ENCODE measurements at regions not wholly inside any gene's neighbourhood (a gene's known extent, or its start where the extent isn't known, plus 50 kb on each side); places are given as distances from the start of the nearest gene placed in this dataset.
A peak's percentile ranks its signal among the peaks of the same experiment; 100 is the strongest.

DNA sequence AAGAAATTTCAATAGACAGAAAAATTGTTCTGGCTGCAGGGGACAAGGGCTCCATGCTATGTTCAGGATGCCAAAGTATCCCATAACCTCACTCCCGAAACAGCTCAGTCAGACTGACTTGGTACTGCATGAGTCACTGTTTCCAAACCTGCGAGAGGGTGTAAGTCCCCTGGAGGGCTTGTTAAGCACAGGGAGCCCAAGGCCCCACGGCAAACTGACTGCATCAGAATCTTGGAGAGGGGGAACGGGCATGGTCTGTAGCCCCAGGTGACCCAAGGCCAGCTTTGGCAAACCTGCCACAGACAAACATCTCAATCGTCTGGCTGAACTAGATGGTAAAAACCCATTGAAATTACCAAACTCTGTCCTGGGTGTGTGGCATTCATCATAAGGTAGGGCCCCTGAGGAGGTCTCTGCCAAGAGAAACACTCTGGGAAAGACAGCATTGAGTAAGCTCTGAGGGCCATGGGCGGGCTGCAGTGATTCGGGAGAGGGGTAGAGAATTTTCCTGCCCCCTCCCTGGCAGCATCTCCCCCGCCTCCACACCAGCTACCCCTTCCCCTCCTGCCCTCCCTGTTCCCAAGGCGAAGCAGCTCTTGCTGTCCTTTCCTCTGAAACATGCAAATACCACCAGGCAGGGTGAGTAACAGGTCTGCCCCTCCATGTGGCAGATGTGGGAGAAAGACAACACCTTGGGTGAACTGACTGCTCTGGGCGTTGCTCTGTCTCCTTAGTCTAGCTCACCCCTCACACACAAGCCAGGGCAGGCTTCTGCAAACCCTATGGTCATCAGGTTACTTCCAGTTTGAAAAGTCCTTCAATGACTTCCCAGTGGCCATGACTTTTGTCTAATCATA lies 274.7 kb upstream of the SIX2 start:
- peaks cover 5% of the 10 kb centered on the region for H3K27me3 ChIP-seq (replicated peaks; ENCODE audit: control insufficient read depth, insufficient read depth, low read length)
- H3K9me3 ChIP-seq (ENCODE audit: control insufficient read depth, low read length) = peaks cover 3% of the 10 kb centered on the region
- H3K4me3 ChIP-seq (ENCODE audit: low read length) = no peak overlapping the region
- no peaks in the 10 kb centered on the region for H3K36me3 ChIP-seq (ENCODE audit: control insufficient read depth, insufficient read depth, low read length, severe bottlenecking)
- no peak overlapping the region for H3K9ac ChIP-seq (ENCODE audit: low read length)
- H3K4me1 ChIP-seq (ENCODE audit: control insufficient read depth, insufficient read depth, low read length) = no peaks in the 10 kb centered on the region
- DNase-seq (ENCODE audit: low read depth) = peak; percentile 90

DNA sequence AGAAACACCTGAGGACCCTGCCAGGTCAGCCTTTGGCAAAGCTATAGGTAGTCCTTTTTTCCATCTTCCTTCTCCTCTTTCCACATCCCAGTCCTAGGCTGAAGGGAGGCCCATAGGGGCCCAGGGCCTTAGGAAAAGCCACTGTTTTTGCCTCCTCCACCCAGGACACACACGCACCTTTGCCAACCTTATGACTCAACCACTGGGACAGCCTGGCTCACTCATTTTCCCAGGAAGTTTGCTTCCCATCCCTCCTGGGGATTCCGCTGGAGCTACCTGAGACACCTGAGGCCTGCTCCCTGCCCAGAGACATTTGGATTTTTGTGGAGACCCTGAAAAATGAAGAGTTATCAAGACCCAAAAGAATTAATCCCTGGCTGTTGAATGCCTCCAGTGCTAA lies 273.4 kb upstream of the SIX2 start:
- peaks cover 5% of the 10 kb centered on the region for H3K27me3 ChIP-seq (replicated peaks; ENCODE audit: control insufficient read depth, insufficient read depth, low read length)
- DNase-seq (ENCODE audit: low read depth) = no peak
- no peak overlapping the region for H3K4me3 ChIP-seq (ENCODE audit: low read length)
- H3K9me3 ChIP-seq (ENCODE audit: control insufficient read depth, low read length) = peaks cover 3% of the 10 kb centered on the region
- H3K36me3 ChIP-seq (ENCODE audit: control insufficient read depth, insufficient read depth, low read length, severe bottlenecking) = no peaks in the 10 kb centered on the region
- no peak overlapping the region for H3K9ac ChIP-seq (ENCODE audit: low read length)
- H3K4me1 ChIP-seq (ENCODE audit: control insufficient read depth, insufficient read depth, low read length) = no peaks in the 10 kb centered on the region

DNA sequence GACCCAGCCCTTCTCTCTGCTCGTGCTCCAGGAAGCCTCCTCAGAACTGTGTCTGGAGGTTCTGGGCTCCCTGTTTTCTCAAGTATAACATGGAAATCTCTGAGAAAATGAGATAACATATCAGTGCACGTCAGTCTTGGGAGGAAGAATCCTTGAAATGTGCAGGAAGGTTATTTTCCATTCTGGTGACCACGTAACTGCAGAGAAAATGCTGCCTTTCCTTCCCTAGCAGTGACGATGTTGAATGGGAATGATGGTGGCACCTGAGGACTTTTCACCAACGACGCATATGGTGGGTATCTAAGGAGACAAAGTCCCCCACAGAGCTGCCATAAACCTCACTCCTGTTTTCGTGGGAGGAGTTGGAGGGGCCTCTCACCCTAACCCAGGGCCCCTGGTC lies 272.1 kb upstream of the SIX2 start:
- Histone ChIP-seq H3K4me3 (ENCODE audit: low read length) (no peak overlapping the region), H3K9ac (ENCODE audit: low read length) (no peak overlapping the region), H3K9me3 (ENCODE audit: control insufficient read depth, low read length) (peaks cover 3% of the 10 kb centered on the region), H3K4me1 (ENCODE audit: control insufficient read depth, insufficient read depth, low read length) (no peaks in the 10 kb centered on the region), H3K27me3 (replicated peaks; ENCODE audit: control insufficient read depth, insufficient read depth, low read length) (peaks cover 5% of the 10 kb centered on the region), H3K36me3 (ENCODE audit: control insufficient read depth, insufficient read depth, low read length, severe bottlenecking) (no peaks in the 10 kb centered on the region)
- DNase-seq (ENCODE audit: low read depth) = no peak

DNA sequence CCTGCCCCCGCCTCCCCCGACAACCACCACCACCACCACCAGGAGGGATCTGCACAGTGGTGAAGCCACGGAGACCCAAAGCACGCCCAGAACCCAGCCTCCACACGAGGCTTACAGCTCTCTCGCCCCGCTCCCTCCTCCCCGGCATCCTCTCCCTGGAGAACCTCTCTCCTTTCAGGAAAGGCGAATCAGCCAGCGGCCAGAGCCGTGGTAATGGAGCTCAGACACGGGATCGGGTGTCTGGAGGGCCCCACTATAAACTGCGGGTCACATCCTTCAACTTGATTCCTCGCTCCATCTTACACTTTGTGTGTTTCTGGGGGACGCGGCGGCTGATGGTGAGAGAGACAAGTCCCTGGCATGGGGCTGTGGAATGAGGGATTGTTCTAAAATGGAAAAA lies 271.5 kb upstream of the SIX2 start:
- Histone ChIP-seq H3K9ac (ENCODE audit: low read length) (no peak overlapping the region), H3K27me3 (replicated peaks; ENCODE audit: control insufficient read depth, insufficient read depth, low read length) (peaks cover 5% of the 10 kb centered on the region), H3K36me3 (ENCODE audit: control insufficient read depth, insufficient read depth, low read length, severe bottlenecking) (no peaks in the 10 kb centered on the region), H3K4me3 (ENCODE audit: low read length) (no peak overlapping the region), H3K4me1 (ENCODE audit: control insufficient read depth, insufficient read depth, low read length) (no peaks in the 10 kb centered on the region), H3K9me3 (ENCODE audit: control insufficient read depth, low read length) (peaks cover 3% of the 10 kb centered on the region)
- no peak for DNase-seq (ENCODE audit: low read depth)

DNA sequence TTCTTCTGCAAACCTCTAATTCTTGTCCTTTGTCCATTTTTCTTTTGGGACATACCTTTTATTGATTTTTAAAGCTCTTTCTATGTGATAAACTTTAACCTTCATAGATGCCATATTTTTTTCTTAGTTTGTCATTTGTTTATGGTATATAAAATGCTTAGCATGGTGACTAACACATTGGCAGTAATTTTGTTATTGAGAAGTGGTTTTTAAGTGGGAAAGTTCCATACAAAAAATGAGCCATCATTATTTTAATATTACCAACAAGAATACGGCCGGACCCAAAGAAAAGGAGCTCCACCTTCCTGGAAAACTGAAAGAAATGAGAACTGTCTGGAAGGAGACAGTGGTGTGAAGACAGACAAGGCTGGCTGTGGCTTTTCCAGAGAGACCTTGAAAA lies 270.1 kb upstream of the SIX2 start:
- H3K4me3 ChIP-seq (ENCODE audit: low read length) = no peak overlapping the region
- no peaks in the 10 kb centered on the region for H3K9me3 ChIP-seq (ENCODE audit: control insufficient read depth, low read length)
- H3K27me3 ChIP-seq (replicated peaks; ENCODE audit: control insufficient read depth, insufficient read depth, low read length) = peaks cover 5% of the 10 kb centered on the region
- H3K36me3 ChIP-seq (ENCODE audit: control insufficient read depth, insufficient read depth, low read length, severe bottlenecking) = no peaks in the 10 kb centered on the region
- no peaks in the 10 kb centered on the region for H3K4me1 ChIP-seq (ENCODE audit: control insufficient read depth, insufficient read depth, low read length)
- no peak for DNase-seq (ENCODE audit: low read depth)
- no peak overlapping the region for H3K9ac ChIP-seq (ENCODE audit: low read length)

DNA sequence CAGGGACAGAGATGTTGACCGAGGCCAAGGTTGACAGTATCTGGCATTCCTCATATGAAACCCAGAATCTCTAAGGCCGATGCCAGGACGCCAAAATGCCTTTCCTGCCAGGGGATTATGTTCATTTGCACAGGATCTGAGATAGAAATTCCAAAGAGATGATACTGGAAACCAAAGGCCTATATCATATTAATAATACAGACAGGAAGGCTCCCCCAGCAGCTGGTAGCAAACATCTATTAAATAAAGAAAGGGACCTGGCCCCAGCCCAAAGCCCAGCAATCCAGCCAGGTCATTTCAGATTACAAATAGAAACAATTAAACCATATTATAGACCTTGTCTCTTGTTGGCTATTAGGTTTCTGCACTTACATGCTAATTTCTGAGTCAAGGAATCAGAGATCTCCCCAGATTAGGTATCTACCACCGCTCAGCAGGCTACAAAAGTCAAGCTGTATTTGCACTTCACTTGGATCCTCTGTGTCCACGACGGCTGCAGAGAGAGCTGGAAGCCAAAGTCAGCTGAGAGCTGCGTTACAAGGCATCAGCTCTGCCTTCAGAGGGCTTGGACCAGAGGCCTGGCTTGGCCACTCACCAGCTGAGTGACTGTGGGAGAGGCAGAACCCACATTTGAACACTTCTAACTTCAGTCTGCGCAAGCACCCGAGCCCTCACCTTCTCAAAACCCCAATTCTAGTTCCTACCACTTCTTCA lies 269.3 kb upstream of the SIX2 start:
- Histone ChIP-seq H3K27me3 (replicated peaks; ENCODE audit: control insufficient read depth, insufficient read depth, low read length) (peaks cover 5% of the 10 kb centered on the region), H3K4me1 (ENCODE audit: control insufficient read depth, insufficient read depth, low read length) (no peaks in the 10 kb centered on the region), H3K9ac (ENCODE audit: low read length) (no peak overlapping the region), H3K36me3 (ENCODE audit: control insufficient read depth, insufficient read depth, low read length, severe bottlenecking) (no peaks in the 10 kb centered on the region), H3K9me3 (ENCODE audit: control insufficient read depth, low read length) (no peaks in the 10 kb centered on the region), H3K4me3 (ENCODE audit: low read length) (no peak overlapping the region)
- DNase-seq (ENCODE audit: low read depth) = no peak

DNA sequence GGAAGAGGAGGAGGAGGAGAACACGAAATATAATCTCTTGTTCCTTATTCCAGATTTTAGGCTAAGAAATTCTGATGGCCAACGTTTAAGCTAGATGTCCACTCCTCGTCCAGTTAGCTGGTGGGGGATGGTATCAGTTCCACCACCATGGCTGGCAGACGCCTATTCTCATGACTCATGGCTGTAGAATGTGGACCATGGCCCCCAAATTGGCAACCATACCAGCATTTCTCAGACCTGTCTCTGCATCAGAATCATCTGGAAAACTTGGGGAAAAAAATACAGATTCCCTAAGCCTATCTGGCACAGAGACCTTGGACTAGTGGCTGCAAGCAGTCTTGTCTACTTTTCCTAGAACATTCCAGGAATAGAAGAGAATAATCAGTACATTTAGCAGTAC lies 267.7 kb upstream of the SIX2 start:
- H3K36me3 ChIP-seq (ENCODE audit: control insufficient read depth, insufficient read depth, low read length, severe bottlenecking) = no peaks in the 10 kb centered on the region
- no peak for DNase-seq (ENCODE audit: low read depth)
- H3K4me3 ChIP-seq (ENCODE audit: low read length) = no peak overlapping the region

DNA sequence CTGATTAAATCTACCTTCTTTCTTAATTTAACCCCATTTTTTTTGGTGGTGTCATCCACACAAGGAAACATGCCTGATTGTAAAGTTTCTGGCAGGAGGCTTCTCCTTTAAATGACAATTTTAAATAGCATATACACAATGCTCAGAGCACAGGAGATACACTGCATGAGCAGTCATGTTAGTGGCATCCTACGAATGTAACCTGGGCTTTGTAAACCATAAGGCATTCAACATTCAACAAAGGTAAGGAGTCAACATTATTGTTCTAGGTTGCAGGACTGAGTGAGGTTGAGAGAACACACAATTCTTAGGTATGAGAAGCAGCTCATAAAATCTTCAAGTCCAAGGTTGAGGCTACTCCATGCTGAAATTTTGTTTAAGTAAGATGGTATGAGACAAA lies 266.6 kb upstream of the SIX2 start:
- no peak for DNase-seq (ENCODE audit: low read depth)
- no peaks in the 10 kb centered on the region for H3K36me3 ChIP-seq (ENCODE audit: control insufficient read depth, insufficient read depth, low read length, severe bottlenecking)
- H3K4me1 ChIP-seq (ENCODE audit: control insufficient read depth, insufficient read depth, low read length) = no peaks in the 10 kb centered on the region
- H3K4me3 ChIP-seq (ENCODE audit: low read length) = no peak overlapping the region
- no peaks in the 10 kb centered on the region for H3K27me3 ChIP-seq (replicated peaks; ENCODE audit: control insufficient read depth, insufficient read depth, low read length)
- H3K9me3 ChIP-seq (ENCODE audit: control insufficient read depth, low read length) = no peaks in the 10 kb centered on the region
- no peak overlapping the region for H3K9ac ChIP-seq (ENCODE audit: low read length)

More for the DNA sequence above, 267.7 kb upstream of the SIX2 start:
- H3K9ac ChIP-seq (ENCODE audit: low read length) = no peak overlapping the region
- no peaks in the 10 kb centered on the region for H3K9me3 ChIP-seq (ENCODE audit: control insufficient read depth, low read length)
- H3K27me3 ChIP-seq (replicated peaks; ENCODE audit: control insufficient read depth, insufficient read depth, low read length) = peaks cover 5% of the 10 kb centered on the region
- no peaks in the 10 kb centered on the region for H3K4me1 ChIP-seq (ENCODE audit: control insufficient read depth, insufficient read depth, low read length)

DNA sequence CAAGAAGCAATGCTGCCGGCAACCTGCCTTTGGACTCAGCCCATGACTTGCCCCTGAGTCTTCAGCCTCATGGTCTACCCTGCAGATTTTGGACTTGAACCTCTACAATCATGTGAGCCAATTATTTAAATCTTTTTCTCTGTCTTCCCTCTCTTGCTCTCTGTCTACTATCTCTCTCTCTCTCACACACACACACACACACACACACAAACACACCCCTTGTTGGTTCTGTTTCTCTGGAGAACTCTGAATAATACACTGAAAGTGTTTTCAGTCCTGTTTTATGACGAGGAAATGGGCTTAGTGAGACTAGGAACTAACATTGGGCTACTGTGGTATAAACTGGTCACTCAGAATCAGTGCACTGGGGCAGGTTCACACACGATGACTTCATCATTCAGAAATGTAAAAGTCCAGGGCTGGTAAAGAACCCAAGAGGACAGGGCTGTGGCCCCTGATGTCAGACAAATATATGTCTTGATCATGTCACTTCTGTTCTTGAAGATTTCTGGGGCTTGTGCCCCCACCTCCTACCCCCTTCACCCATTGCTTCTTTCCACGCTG lies 266.1 kb upstream of the SIX2 start:
- H3K36me3 ChIP-seq (ENCODE audit: control insufficient read depth, insufficient read depth, low read length, severe bottlenecking) = no peaks in the 10 kb centered on the region
- H3K9me3 ChIP-seq (ENCODE audit: control insufficient read depth, low read length) = no peaks in the 10 kb centered on the region
- no peaks in the 10 kb centered on the region for H3K27me3 ChIP-seq (replicated peaks; ENCODE audit: control insufficient read depth, insufficient read depth, low read length)
- H3K9ac ChIP-seq (ENCODE audit: low read length) = no peak overlapping the region
- no peak for DNase-seq (ENCODE audit: low read depth)
- no peak overlapping the region for H3K4me3 ChIP-seq (ENCODE audit: low read length)
- H3K4me1 ChIP-seq (ENCODE audit: control insufficient read depth, insufficient read depth, low read length) = no peaks in the 10 kb centered on the region

DNA sequence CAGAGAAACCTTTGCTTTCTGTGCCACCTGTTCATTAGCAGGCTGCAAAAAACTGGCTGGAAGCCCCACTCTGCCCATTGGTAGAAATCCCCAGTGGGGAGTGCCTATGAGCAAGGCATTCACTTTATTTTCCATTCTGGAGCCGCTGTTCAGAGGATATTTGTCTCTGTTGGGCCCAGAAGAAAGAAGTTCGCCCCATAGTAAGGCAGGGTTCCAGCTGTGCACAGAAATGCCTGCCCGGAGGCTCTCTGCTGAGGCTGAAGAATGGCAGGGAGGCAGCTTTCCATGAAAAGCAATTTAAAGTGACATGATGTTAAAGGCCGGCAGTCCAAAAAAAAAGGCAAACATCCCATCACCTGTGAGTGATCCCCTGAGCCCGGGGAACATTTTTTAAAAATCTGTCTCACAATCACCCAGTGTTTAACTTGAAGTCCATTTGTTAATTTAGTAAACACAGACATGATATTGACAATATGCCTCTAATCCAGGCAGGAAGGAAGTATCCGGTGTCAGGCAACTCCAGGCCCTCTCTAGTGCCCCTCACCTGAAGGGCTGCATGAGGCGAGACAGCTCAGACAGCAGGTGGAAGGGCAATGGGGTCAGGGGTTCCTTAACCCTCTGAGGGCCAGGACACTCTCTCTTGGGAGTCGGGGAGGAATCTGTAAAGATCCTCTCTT lies 265.1 kb upstream of the SIX2 start:
- no peaks in the 10 kb centered on the region for H3K4me1 ChIP-seq (ENCODE audit: control insufficient read depth, insufficient read depth, low read length)
- DNase-seq (ENCODE audit: low read depth) = no peak
- H3K27me3 ChIP-seq (replicated peaks; ENCODE audit: control insufficient read depth, insufficient read depth, low read length) = peaks cover 5% of the 10 kb centered on the region
- no peak overlapping the region for H3K9ac ChIP-seq (ENCODE audit: low read length)
- H3K4me3 ChIP-seq (ENCODE audit: low read length) = no peak overlapping the region
- no peaks in the 10 kb centered on the region for H3K9me3 ChIP-seq (ENCODE audit: control insufficient read depth, low read length)
- no peaks in the 10 kb centered on the region for H3K36me3 ChIP-seq (ENCODE audit: control insufficient read depth, insufficient read depth, low read length, severe bottlenecking)
